ENCODE measurements at regions not wholly inside any gene's neighbourhood (a gene's known extent, or its start where the extent isn't known, plus 50 kb on each side); places are given as distances from the start of the nearest gene placed in this dataset.
A peak's percentile ranks its signal among the peaks of the same experiment; 100 is the strongest.

- peak; percentile 78 for DNase-seq (ENCODE audit: low spot score)
- TF ChIP-seq SAP130 (CRISPR knock-in tag; IDR thresholded peaks at IDR 0.05; ENCODE audit: low read depth) (peak; percentile 69), ARID4A (CRISPR knock-in tag; IDR thresholded peaks at IDR 0.05; ENCODE audit: borderline replicate concordance) (peak; percentile 32; the same call in 1 of the 2 replicates), ZSCAN12 (CRISPR knock-in tag; IDR thresholded peaks at IDR 0.05) (no peak), RORA (CRISPR knock-in tag; IDR thresholded peaks at IDR 0.05) (no peak), FOXK1 (CRISPR knock-in tag; IDR thresholded peaks at IDR 0.05; ENCODE audit: borderline replicate concordance, low read depth) (no peak), FOXA3 (CRISPR knock-in tag; IDR thresholded peaks at IDR 0.05) (peak; percentile 41), ZNF563 (CRISPR knock-in tag; IDR thresholded peaks at IDR 0.05) (no peak), SNRNP70 (IDR thresholded peaks at IDR 0.05; ENCODE audit: low read depth, low read length) (no peak), ZNF263 (CRISPR knock-in tag; IDR thresholded peaks at IDR 0.05) (no peak), ZNF746 (CRISPR knock-in tag; IDR thresholded peaks at IDR 0.05) (peak; percentile 79; the same call in 1 of the 2 replicates), PHF8 (CRISPR knock-in tag; IDR thresholded peaks at IDR 0.05) (no peak), ZNF468 (CRISPR knock-in tag; IDR thresholded peaks at IDR 0.05) (no peak), ARHGAP35 (CRISPR knock-in tag; IDR thresholded peaks at IDR 0.05; ENCODE audit: borderline replicate concordance) (no peak), TGIF2 (CRISPR knock-in tag; IDR thresholded peaks at IDR 0.05) (0 out of 2 replicates have a peak, but pooled peaks have one; percentile 10), DRAP1 (CRISPR knock-in tag; IDR thresholded peaks at IDR 0.05) (peak; percentile 38; the same call in 1 of the 2 replicates), HMGA1 (CRISPR knock-in tag; conservative IDR thresholded peaks at IDR 0.05) (no peak)
These were observed 91.6 kb downstream of the GLUL start for GRCh38 chr1:182299728-182300616.

More at GRCh38 chr1:182299728-182300616, 91.6 kb downstream of the GLUL start:
- ChIA-PET POLR2A (interaction anchor here (1.0 to 6.1 kb wide), 5 partner anchors 10 to 156 kb away, joined by 5 to 260 read pairs (median 23); partner anchors contain the start of gene GLUL), CTCF (ENCODE audit: low intra/inter-chr PET ratio, low total read pairs) (no interaction called here)
- in situ Hi-C loops (cut with HindIII; ENCODE audit: extremely low pct_ligation_motif_present, low pct_unique_long_range_greater_than_20kb) (loop anchor here (5.0 kb wide), 1 partner anchor 92 kb away; the partner anchor contains the start of gene GLUL), intact Hi-C loops (cut with micrococcal nuclease; ENCODE audit: unreplicated experiment) (loop anchor here (2.0 to 10.0 kb wide), 4 partner anchors 98 to 215 kb away; no protein-coding TSS in a partner anchor)
- Histone ChIP-seq H3K27ac (ENCODE audit: extremely low read length, insufficient read depth, low read length) (peak overlapping the region; percentile 97), H3K36me3 (replicated peaks in 1 of 2; ENCODE audit: control insufficient read depth in 1 of 2, insufficient read depth in 2 of 2, low read length in 2 of 2) (no peaks in the 10 kb centered on the region), H3K4me1 (ENCODE audit: insufficient read depth, low read length) (peaks cover 95% of the 10 kb centered on the region), H3K9ac (ENCODE audit: insufficient read depth, low read depth, low read length) (peak overlapping the region; percentile 56), H4K20me1 (ENCODE audit: insufficient read depth, low read length) (no peaks in the 10 kb centered on the region), H3K79me2 (ENCODE audit: insufficient read depth, low read length) (no peaks in the 10 kb centered on the region), H3K4me2 (ENCODE audit: low read depth, low read length) (peak overlapping the region; percentile 14; the same call in 1 of the 2 replicates), H3K9me3 (ENCODE audit: low read length) (no peaks in the 10 kb centered on the region), H3K27me3 (ENCODE audit: control insufficient read depth in 1 of 2, insufficient read depth in 2 of 2, low read length in 2 of 2) (no peaks in the 10 kb centered on the region), H3K4me3 (replicated peaks in 1 of 3; ENCODE audit: insufficient read depth in 1 of 3, low read depth in 2 of 3, low read length in 3 of 3) (no peak overlapping the region), H2AFZ (ENCODE audit: low read length) (no peak overlapping the region)
- peak; percentile 53 for ATAC-seq
- 25% methylated on average over 3 of the region's 3 CpGs for WGBS (ENCODE audit: low lambda C conversion rate)
- peak; percentile 30 for FAIRE-seq
- no TSS peak for BruUV-seq (replicated peaks)
